ENCODE measurements at regions not wholly inside any gene's neighbourhood (a gene's known extent, or its start where the extent isn't known, plus 50 kb on each side); places are given as distances from the start of the nearest gene placed in this dataset.

- Histone ChIP-seq H3K36me3 (replicated peaks in 1 of 2) (no peaks in the 10 kb centered on the region), H3K4me3 (no peak overlapping the region), H3K4me1 (replicated peaks in 1 of 2) (no peaks in the 10 kb centered on the region), H3K9me3 (replicated peaks in 1 of 3) (no peaks in the 10 kb centered on the region), H3K27ac (no peak overlapping the region), H3K27me3 (no peaks in the 10 kb centered on the region)
- intact Hi-C loops (cut with DNase I) = no loop called here
- WGBS, 4 donors = 63 to 68% (median 66%) methylated on average over 3 of the region's 3 CpGs
- TF ChIP-seq POLR2A (IDR thresholded peaks at IDR 0.05) = no peak
- TF ChIP-seq, protein P1, sequence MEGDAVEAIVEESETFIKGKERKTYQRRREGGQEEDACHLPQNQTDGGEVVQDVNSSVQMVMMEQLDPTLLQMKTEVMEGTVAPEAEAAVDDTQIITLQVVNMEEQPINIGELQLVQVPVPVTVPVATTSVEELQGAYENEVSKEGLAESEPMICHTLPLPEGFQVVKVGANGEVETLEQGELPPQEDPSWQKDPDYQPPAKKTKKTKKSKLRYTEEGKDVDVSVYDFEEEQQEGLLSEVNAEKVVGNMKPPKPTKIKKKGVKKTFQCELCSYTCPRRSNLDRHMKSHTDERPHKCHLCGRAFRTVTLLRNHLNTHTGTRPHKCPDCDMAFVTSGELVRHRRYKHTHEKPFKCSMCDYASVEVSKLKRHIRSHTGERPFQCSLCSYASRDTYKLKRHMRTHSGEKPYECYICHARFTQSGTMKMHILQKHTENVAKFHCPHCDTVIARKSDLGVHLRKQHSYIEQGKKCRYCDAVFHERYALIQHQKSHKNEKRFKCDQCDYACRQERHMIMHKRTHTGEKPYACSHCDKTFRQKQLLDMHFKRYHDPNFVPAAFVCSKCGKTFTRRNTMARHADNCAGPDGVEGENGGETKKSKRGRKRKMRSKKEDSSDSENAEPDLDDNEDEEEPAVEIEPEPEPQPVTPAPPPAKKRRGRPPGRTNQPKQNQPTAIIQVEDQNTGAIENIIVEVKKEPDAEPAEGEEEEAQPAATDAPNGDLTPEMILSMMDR (IDR thresholded peaks at IDR 0.05) = no peak
- DNase-seq = no peak
Measured at GRCh38 chr4:71211748-71212147, 127.1 kb upstream of the SLC4A4 start.

DNA sequence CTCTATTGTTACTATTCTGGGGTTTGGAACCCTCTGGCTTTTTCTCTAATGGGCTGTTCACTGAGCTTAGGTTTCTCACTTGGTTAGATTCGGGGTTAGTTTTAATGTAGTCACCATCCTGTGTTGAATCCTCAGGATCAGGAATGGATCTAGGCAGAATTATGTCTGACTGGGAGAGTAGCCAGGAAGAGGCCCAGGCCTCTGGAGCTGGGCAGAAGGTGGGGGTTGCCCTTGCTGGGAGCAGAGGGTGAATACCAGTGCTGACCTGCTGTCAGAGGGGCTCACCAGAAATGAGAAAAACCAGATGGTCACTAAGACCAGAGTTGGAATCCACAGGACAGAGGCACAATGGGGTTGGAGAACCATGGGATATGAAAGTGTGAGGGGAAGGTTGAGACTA is 126.6 kb upstream of the SLC4A4 start:
- Histone ChIP-seq H3K27me3 (no peaks in the 10 kb centered on the region), H3K36me3 (replicated peaks in 1 of 2) (no peaks in the 10 kb centered on the region), H3K4me3 (no peak overlapping the region), H3K27ac (no peak overlapping the region), H3K4me1 (replicated peaks in 1 of 2) (no peaks in the 10 kb centered on the region), H3K9me3 (replicated peaks in 1 of 3) (no peaks in the 10 kb centered on the region)
- WGBS, 4 donors = 83 to 94% (median 89%) methylated on average over 1 of the region's 1 CpG
- TF ChIP-seq POLR2A (IDR thresholded peaks at IDR 0.05) = no peak
- TF ChIP-seq, protein P1 (IDR thresholded peaks at IDR 0.05) = no peak
- intact Hi-C loops (cut with DNase I) = no loop called here
- DNase-seq = no peak

GRCh38 chr4:71214578-71214977 is 124.2 kb upstream of the SLC4A4 start:
- Histone ChIP-seq H3K27me3 (no peaks in the 10 kb centered on the region), H3K4me3 (no peak overlapping the region), H3K4me1 (replicated peaks in 1 of 2) (no peaks in the 10 kb centered on the region), H3K36me3 (replicated peaks in 1 of 2) (no peaks in the 10 kb centered on the region), H3K9me3 (replicated peaks in 1 of 3) (no peaks in the 10 kb centered on the region), H3K27ac (no peak overlapping the region)
- intact Hi-C loops (cut with DNase I) = no loop called here
- no peak for TF ChIP-seq POLR2A (IDR thresholded peaks at IDR 0.05)
- TF ChIP-seq, protein P1 (IDR thresholded peaks at IDR 0.05) = no peak
- no peak for DNase-seq

GRCh38 chr4:71216316-71216959 is 122.4 kb upstream of the SLC4A4 start:
- H3K27me3 ChIP-seq = no peaks in the 10 kb centered on the region
- no peak overlapping the region for H3K27ac ChIP-seq
- no peak for DNase-seq
- 86 to 89% (median 87%) methylated on average over 5 of the region's 5 CpGs for WGBS, 4 donors
- TF ChIP-seq POLR2A (IDR thresholded peaks at IDR 0.05) = no peak
- TF ChIP-seq, protein P1 (IDR thresholded peaks at IDR 0.05) = no peak
- no peak overlapping the region for H3K4me3 ChIP-seq
- H3K9me3 ChIP-seq (replicated peaks in 1 of 3) = no peaks in the 10 kb centered on the region
- no peaks in the 10 kb centered on the region for H3K4me1 ChIP-seq (replicated peaks in 1 of 2)
- intact Hi-C loops (cut with DNase I) = no loop called here
- no peaks in the 10 kb centered on the region for H3K36me3 ChIP-seq (replicated peaks in 1 of 2)
